HG03196 (cell line): ENCODE measurements at regions not wholly inside any gene's neighbourhood (a gene's known extent, or its start where the extent isn't known, plus 50 kb on each side); places are given as distances from the start of the nearest gene placed in this dataset.
"Not testable (repeated sequence)": the region's sequence is repeated elsewhere in the genome, so short reads cannot be mapped to it uniquely, and the experiment has no call there.

Experiments
- ATAC-seq: cut with Tn5 transposase; IDR thresholded peaks from one replicate; pipeline ENCODE4 v1.9.1; 2021; ENCODE audit not compliant: unreplicated experiment

DNA sequence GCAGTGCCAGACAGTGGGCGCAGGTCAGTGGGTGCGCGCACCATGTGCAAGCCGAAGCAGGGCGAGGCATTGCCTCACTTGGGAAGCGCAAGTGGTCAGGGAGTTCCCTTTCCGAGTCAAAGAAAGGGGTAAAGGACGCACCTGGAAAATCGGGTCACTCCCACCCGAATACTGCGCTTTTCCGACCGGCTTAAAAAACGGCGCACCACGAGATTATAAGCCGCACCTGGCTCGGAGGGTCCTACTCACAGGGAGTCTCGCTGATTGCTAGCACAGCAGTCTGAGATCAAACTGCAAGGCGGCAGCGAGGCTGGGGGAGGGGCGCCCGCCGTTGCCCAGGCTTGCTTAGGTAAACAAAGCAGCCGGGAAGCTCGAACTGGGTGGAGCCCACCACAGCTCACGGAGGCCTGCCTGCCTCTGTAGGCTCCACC lies 77.9 kb downstream of the NR4A2 start:
- ATAC-seq = not testable (repeated sequence)

GRCh38 chr2:156253765-156254164 lies 78.8 kb downstream of the NR4A2 start:
- ATAC-seq = no peak

GRCh38 chr2:156242874-156243273 lies 89.6 kb downstream of the NR4A2 start:
- ATAC-seq = no peak

DNA sequence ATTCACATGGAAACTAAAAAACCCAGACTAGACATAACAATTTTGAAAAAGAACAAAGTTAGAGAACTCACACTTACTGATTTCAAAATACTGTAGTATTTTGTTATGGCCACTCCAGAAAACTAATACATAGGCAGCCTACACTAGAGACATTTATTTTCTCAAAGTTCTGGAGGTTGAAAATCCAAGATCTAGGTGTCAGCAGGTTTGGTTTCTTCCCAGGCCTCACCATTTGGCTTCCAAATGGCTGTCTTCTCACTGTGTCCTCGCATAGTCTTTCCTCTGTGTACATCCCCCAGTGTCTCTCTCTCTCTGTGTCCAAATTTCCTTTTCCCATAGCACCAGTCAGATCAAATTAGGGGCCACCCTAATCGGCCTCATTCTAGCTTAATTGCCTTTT lies 95.0 kb downstream of the NR4A2 start:
- no peak for ATAC-seq

DNA sequence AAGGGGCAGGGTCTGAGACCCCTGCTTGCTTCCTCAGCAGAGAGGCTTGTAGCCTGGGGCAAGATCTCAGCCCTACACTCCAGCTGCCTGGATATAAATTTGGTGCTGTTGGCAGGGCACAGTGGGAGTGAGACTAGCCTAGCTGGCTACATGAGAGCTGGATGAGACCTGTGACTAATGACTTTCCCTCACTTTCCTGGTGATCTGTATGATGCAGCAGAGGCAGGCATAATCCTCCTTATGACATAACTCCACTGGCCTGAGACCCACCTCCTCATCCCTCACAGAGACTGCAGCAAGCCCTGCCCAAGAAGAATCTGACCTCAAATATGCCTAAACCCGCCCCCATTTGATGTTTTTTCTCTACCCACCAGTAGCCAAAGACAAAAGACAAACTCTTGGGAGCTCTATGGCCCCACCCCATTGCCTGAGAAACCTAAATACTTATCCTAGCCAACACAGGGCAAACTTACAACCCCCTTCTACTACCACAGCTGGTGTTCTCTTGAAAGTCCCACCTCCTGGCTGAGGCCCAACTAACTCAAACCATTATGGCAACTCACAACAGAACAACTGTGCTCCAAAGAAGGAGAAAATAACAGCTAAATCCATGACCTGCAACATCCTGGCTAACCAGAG lies 102.7 kb downstream of the NR4A2 start:
- ATAC-seq = no peak

DNA sequence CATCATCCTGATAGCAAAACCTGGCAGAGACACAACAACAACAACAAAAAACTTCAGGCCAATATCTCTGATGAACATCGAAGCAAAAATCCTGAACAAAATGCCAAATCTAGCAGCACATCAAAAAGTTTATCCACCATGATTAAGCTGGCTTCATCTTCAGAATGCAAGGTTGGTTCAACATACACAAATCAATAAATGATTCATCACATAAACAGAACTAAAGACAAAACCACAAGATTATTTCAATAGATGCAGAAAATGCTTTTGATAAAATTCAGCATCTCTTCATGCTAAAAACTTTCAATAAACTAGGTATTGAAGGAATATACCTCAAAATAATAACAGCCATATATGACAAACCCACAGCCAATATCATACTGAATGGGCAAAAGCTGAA lies 109.2 kb downstream of the NR4A2 start:
- ATAC-seq = not testable (repeated sequence)

- no peak for ATAC-seq
Measured at GRCh38 chr2:156221703-156222102, 110.8 kb downstream of the NR4A2 start.

GRCh38 chr2:156219491-156220100 lies 112.9 kb downstream of the NR4A2 start:
- ATAC-seq = no peak

- ATAC-seq = no peak
Measured at GRCh38 chr2:156215656-156216055, 116.9 kb downstream of the NR4A2 start.

DNA sequence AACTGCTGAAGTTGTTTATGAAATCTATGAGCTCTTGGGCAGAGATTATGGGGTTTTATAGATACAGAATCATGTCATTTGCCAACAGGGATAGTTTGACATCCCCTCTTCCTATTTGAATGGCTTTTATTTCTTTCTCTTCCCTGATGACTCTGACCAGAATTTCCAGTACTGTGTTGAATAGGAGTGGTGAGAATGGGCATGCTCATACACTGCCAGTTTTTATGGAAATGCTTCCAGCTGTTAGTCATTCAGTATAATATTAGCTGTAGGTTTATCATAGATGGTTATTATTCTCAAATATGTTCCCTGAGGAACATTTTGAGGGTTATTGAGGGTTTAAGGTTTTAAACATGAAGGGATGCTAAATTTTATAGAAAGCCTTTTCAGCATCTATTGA lies 121.2 kb downstream of the NR4A2 start:
- ATAC-seq = no peak

DNA sequence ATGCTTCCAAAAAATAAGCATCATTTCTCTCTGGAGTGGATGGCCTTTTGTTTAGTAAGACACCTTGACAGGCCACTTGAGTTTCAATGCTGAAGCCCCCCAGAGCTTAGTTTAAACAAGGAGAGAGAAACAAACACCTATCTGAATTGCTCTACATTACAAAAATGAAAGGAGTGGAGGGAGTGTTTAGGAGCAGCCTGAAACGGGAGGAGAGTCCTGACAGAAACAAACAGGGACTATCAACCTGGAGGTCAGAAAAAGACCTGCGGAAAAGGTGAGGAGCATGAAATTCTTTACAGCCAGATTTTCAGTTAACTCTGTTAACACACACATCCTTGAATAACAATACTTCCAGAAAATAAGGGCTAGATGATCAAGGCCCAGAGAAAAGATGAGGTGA lies 126.2 kb downstream of the NR4A2 start:
- ATAC-seq = no peak

DNA sequence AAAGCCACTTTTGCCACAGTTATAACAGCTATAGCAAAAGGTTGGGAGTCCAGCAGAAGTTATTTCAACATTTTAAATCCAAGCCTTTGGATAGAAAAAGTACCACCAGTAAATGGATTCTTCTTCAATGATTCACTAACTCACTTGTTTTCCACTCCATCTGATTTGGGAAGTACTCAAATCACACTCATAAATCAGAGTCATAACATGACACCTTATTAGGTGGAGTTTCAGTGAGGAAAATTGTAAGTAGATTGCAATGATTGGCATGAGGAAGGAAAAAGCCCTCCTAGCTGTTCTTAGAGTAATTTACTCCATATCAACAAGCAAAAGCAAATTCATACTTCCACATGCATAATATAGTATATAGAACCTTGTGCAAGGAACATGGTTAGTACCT lies 132.9 kb downstream of the NR4A2 start:
- no peak for ATAC-seq

DNA sequence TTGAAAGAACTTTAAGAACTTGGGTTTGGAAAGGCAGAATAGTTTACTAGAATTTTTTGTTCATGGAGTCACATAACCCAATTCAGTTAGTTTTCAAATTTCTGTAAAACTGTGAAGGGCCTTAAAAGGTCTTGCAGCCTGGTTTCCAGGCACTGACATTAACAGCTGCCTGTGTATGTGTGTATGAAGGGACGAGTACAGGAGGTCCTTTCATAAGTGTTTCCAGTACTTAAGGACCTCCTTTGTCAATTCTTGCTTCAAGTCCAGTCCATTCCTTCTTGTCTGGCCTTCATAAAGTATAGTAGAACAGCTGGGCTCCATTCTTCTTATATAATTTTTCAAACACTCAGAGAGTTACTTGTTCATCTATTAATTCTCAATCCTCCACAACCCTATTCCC lies 136.5 kb downstream of the NR4A2 start:
- no peak for ATAC-seq

GRCh38 chr2:156192468-156192867 lies 140.1 kb downstream of the NR4A2 start:
- no peak for ATAC-seq

DNA sequence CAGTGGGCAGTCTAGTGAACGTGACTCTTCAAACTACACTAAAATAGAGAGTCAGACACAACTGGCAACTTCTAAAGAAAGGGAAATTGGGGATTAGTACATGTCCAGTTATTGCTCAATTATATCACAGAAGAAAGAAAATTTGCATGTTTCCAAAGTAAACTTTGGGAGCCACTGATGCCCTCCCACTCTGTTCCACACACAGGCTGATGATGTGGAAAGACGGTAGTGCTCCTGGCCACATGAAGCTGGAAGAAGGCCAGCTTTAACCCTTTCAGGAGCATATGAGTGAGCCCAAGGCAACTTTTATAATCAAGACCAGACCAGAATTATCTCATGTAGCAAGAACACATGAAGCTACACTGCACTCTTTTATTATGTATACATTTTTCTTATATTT lies 141.0 kb downstream of the NR4A2 start:
- no peak for ATAC-seq

GRCh38 chr2:156190517-156190916 lies 142.0 kb downstream of the NR4A2 start:
- ATAC-seq = no peak

GRCh38 chr2:156189584-156189983 lies 142.9 kb downstream of the NR4A2 start:
- ATAC-seq = no peak

- no peak for ATAC-seq
Measured at GRCh38 chr2:156189143-156189542, 143.4 kb downstream of the NR4A2 start.

- ATAC-seq = no peak
Measured at GRCh38 chr2:156182132-156182531, 150.4 kb downstream of the NR4A2 start.

GRCh38 chr2:156181208-156181607 lies 151.3 kb downstream of the NR4A2 start:
- no peak for ATAC-seq

DNA sequence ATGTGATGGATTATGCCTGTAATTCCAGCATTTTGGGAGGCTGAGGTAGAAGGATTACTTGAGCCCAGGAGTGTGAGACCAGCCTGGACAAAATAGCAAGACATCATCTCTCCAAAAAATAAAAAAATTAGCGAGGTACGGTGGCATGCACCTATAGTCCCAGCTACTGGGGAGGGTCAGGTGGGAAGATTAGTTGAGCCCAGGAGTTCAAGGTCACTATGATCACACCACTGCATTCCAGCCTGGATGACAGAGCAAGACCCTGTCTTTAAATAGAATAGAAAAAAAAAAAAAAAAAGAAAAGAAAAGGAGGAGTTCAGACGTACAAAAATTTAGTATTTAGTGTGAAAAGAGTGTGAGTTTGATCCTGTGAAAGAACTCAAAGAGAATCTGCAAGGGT lies 154.9 kb downstream of the NR4A2 start:
- no peak for ATAC-seq

GRCh38 chr2:156175946-156176345 lies 156.6 kb downstream of the NR4A2 start:
- ATAC-seq = no peak

- no peak for ATAC-seq
Measured at GRCh38 chr2:156170929-156171328, 161.6 kb downstream of the NR4A2 start.
